HepG2 (cell line): ENCODE measurements at regions not wholly inside any gene's neighbourhood (a gene's known extent, or its start where the extent isn't known, plus 50 kb on each side); places are given as distances from the start of the nearest gene placed in this dataset.

ENCODE experiments used
- ATAC-seq: fragments of 200-7000 bp; cut with Tn5 transposase; 3 replicates; pipeline ENCODE4 v1.9.1; 2020; ENCODE audit warnings: mild to moderate bottlenecking, moderate library complexity
- BruUV-seq: library from RNA; stranded (reverse); fragments of 400-500 nt; replicated peaks from 2 replicates; lab custom pipeline; 2021; lab: Mats Ljungman, UMichigan
- CTCF ChIA-PET: fragments of 300-600 bp; formaldehyde crosslinking; extraction: SDS; loops from one replicate; lab custom pipeline; 2021; ENCODE audit warnings: low total read pairs, inconsistent platforms, low intra/inter-chr PET ratio; lab: Yijun Ruan, JAX
- POLR2A ChIA-PET: fragments of 350-600 bp; sonication (Branson Sonifier 250); formaldehyde crosslinking; loops from one replicate; lab custom pipeline; 2020; ENCODE audit warnings: antibody characterized with exemption, inconsistent platforms; lab: Yijun Ruan, JAX
- DNase-seq: peaks from one replicate; pipeline ENCODE4 v3.0.0-alpha.2; 2015; ENCODE audit warnings: low spot score
- FAIRE-seq: peaks from 3 replicates; lab custom pipeline; 2011; peaks lifted over from hg19 to GRCh38; lab: Jason Lieb, UNC
- H2AFZ ChIP-seq: one replicate; pipeline ENCODE4 v1.6.1; 2011; ENCODE audit warnings: low read length, inconsistent platforms
- H3K27ac ChIP-seq: fragments of 300-600 bp; 3 replicates; pipeline ENCODE4 v1.8.0; 2011; ENCODE audit warnings: mixed run types, mild to moderate bottlenecking, mixed read lengths, low read length, inconsistent platforms; ENCODE audit not compliant: insufficient read depth; ENCODE audit errors: extremely low read length
- H3K27me3 ChIP-seq, 2 experiments: fragments of 200-600 bp in 1 of 2; 2 replicates in 1 of 2; 3 replicates in 1 of 2; pipeline versions ENCODE4 v1.6.0 to v1.8.0; 2011; ENCODE audit warnings: low read length in 2 of 2, mild to moderate bottlenecking in 2 of 2, moderate library complexity in 2 of 2, inconsistent platforms in 1 of 2; ENCODE audit not compliant: insufficient read depth in 2 of 2, control insufficient read depth in 1 of 2
- H3K36me3 ChIP-seq, 2 experiments: fragments of 200-600 bp in 1 of 2; replicated peaks in 1 of 2; 2 replicates in 1 of 2; 3 replicates in 1 of 2; pipeline versions ENCODE4 v1.5.1 to v1.8.0; 2011; ENCODE audit warnings: low read length in 2 of 2, inconsistent platforms in 1 of 2; ENCODE audit not compliant: insufficient read depth in 2 of 2, control insufficient read depth in 1 of 2
- H3K4me1 ChIP-seq: 2 replicates; pipeline ENCODE4 v1.5.1; 2012; ENCODE audit warnings: low read length, inconsistent platforms; ENCODE audit not compliant: insufficient read depth
- H3K4me2 ChIP-seq: 2 replicates; pipeline ENCODE4 v1.6.0; 2011; ENCODE audit warnings: low read depth, low read length, inconsistent platforms
- H3K4me3 ChIP-seq, 3 experiments: fragments of 200-600 bp in 1 of 3; sonication (generic), shearing (Covaris generic) in 1 of 3; replicated peaks in 1 of 3; 2 replicates each; pipeline ENCODE4 v1.5.1; 2011 to 2016; ENCODE audit warnings: low read length in 3 of 3, inconsistent platforms in 2 of 3, low read depth in 2 of 3, mild to moderate bottlenecking in 2 of 3, control low read depth in 1 of 3, mixed read lengths in 1 of 3; ENCODE audit not compliant: insufficient read depth in 1 of 3
- H3K79me2 ChIP-seq: one replicate; pipeline ENCODE4 v1.6.1; 2011; ENCODE audit warnings: low read length, inconsistent platforms; ENCODE audit not compliant: insufficient read depth
- H3K9ac ChIP-seq: 2 replicates; pipeline ENCODE4 v1.6.0; 2011; ENCODE audit warnings: mild to moderate bottlenecking, low read depth, low read length, inconsistent platforms; ENCODE audit not compliant: insufficient read depth
- H3K9me3 ChIP-seq: 2 replicates; pipeline ENCODE4 v1.5.1; 2012; ENCODE audit warnings: mild to moderate bottlenecking, low read length
- H4K20me1 ChIP-seq: 2 replicates; pipeline ENCODE4 v1.6.0; 2011; ENCODE audit warnings: inconsistent platforms, mild to moderate bottlenecking, low read length, moderate library complexity; ENCODE audit not compliant: insufficient read depth
- ATF7 ChIP-seq, 2 experiments: fragments of 450-650 bp in 1 of 2; sonication (generic) in 1 of 2; formaldehyde crosslinking in 1 of 2; IDR thresholded peaks; 2 replicates each; pipeline versions ENCODE4 v1.4.0 to v1.6.1; 2016 to 2020; ENCODE audit warnings: antibody characterized with exemption in 1 of 2, mild to moderate bottlenecking in 1 of 2, missing genetic modification reagents in 1 of 2
- CC2D1A ChIP-seq: sonication (generic); formaldehyde crosslinking; IDR thresholded peaks from 2 replicates; pipeline ENCODE4 v1.8.1; 2023; ENCODE audit warnings: mild to moderate bottlenecking, missing genetic modification reagents
- FOXA3 ChIP-seq: IDR thresholded peaks from 2 replicates; pipeline ENCODE4 v1.6.1; 2016; ENCODE audit warnings: missing genetic modification reagents, missing compliant biosample characterization
- HCFC1 ChIP-seq: fragments of 150-350 bp; IDR thresholded peaks from 2 replicates; pipeline ENCODE4 v1.6.1; 2014; ENCODE audit warnings: low read depth, low read length
- KDM2A ChIP-seq: sonication (generic); formaldehyde crosslinking; IDR thresholded peaks from 2 replicates; pipeline ENCODE4 v1.4.0; 2020; ENCODE audit warnings: low read depth, missing genetic modification reagents, borderline replicate concordance
- MAFF ChIP-seq: IDR thresholded peaks from 2 replicates; pipeline ENCODE4 v1.6.1; 2011; ENCODE audit warnings: low read depth, low read length, improper control_type of control experiment
- NR2F2 ChIP-seq: IDR thresholded peaks from 2 replicates; pipeline ENCODE4 v1.6.1; 2012; ENCODE audit warnings: low read depth, inconsistent platforms, borderline replicate concordance
- PAF1 ChIP-seq: IDR thresholded peaks from 2 replicates; pipeline ENCODE4 v1.6.1; 2016; ENCODE audit warnings: missing genetic modification reagents, missing compliant biosample characterization
- PHF5A ChIP-seq: IDR thresholded peaks from one replicate; pipeline ENCODE4 v1.6.1; 2018; ENCODE audit warnings: low read depth, missing genetic modification reagents; ENCODE audit not compliant: unreplicated experiment
- SIN3B ChIP-seq: fragments of 150-350 bp; IDR thresholded peaks from 2 replicates; pipeline ENCODE4 v1.6.1; 2014; ENCODE audit warnings: low read length
- TOE1 ChIP-seq: sonication (generic); formaldehyde crosslinking; IDR thresholded peaks from 2 replicates; pipeline ENCODE4 v1.4.0; 2020; ENCODE audit warnings: mild to moderate bottlenecking, missing genetic modification reagents
- ZNF780A ChIP-seq: sonication (generic); formaldehyde crosslinking; IDR thresholded peaks from 2 replicates; pipeline ENCODE4 v1.8.0; 2022; ENCODE audit warnings: mild to moderate bottlenecking, missing genetic modification reagents, moderate library complexity
- WGBS: methylation state at CpG from one replicate; pipeline ENCODE4 v1.1.6; 2017; ENCODE audit warnings: low lambda C conversion rate; 5-methylcytosine and 5-hydroxymethylcytosine counted together
- in situ Hi-C: cut with HindIII; loops from 2 replicates; pipeline ENCODE4 v1.10.0; 2017; ENCODE audit warnings: low pct_unique_long_range_greater_than_20kb; ENCODE audit not compliant: extremely low pct_ligation_motif_present
- intact Hi-C: fragments of 100-400 bp; cut with micrococcal nuclease; formaldehyde crosslinking; loops from one replicate; pipeline ENCODE4 v1.10.0; 2022; ENCODE audit not compliant: unreplicated experiment
- TF ChIP-seq, protein P1 (sequence below): sonication (generic); formaldehyde crosslinking; IDR thresholded peaks from 2 replicates; pipeline ENCODE4 v1.4.0; 2020; ENCODE audit warnings: missing genetic modification reagents
- TF ChIP-seq, protein P2 (sequence below): IDR thresholded peaks from 2 replicates; pipeline ENCODE4 v1.6.1; 2016; ENCODE audit warnings: low read depth, borderline replicate concordance

DNA sequence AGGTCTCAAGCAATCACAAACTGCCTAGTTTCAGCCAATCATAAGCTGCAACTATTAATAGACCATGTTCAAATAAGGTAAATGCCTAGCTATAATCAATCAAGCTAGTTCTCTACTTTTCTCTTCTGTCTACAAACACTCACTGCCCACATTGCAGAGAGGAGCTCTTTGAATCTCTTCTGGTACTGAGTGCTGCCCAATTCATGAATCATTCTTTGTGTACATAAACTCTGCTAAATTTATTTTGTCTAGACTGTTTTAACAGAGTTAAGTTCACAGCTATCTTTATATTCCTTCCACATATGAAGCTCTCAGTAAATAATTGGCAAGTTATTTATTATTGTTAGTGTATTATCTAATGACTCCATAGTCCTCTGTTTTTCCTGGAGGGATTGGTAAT lies 411.0 kb downstream of the EPHA7 start:
- H3K4me3 ChIP-seq: no peak overlapping the region

DNA sequence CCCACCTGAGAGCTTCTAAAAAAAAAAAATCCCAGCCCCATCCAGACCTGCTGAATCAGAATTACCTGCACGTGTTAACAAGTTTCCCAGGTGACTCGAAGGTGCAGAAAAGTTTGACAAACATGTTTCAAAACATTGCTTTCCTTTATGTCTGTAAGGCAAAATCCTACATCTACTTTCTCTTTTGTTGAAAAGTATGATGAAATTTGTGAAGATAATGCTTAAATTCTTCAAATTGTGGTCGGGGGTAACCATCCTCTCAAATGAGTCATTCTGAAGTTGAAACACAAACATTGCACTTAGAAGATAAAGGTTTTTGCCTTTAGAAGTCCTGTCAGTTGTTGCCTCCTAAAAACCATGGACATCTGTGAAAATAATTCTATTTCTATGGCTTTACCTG lies 429.7 kb downstream of the EPHA7 start:
- POLR2A ChIA-PET: no interaction called here
- CTCF ChIA-PET: no interaction called here
- Histone ChIP-seq H4K20me1 (no peaks in the 10 kb centered on the region), H3K79me2 (no peaks in the 10 kb centered on the region), H2AFZ (no peak overlapping the region), H3K4me2 (no peak overlapping the region), H3K4me1 (no peaks in the 10 kb centered on the region), H3K4me3 (no peak overlapping the region), H3K27me3 (no peaks in the 10 kb centered on the region), H3K9me3 (no peaks in the 10 kb centered on the region), H3K9ac (no peak overlapping the region), H3K27ac (no peak overlapping the region), H3K36me3 (no peaks in the 10 kb centered on the region)
- no peak for FAIRE-seq
- TF ChIP-seq NR2F2: no peak
- TF ChIP-seq FOXA3: no peak
- TF ChIP-seq CC2D1A (CRISPR knock-in tag): no peak
- TF ChIP-seq, protein P1, sequence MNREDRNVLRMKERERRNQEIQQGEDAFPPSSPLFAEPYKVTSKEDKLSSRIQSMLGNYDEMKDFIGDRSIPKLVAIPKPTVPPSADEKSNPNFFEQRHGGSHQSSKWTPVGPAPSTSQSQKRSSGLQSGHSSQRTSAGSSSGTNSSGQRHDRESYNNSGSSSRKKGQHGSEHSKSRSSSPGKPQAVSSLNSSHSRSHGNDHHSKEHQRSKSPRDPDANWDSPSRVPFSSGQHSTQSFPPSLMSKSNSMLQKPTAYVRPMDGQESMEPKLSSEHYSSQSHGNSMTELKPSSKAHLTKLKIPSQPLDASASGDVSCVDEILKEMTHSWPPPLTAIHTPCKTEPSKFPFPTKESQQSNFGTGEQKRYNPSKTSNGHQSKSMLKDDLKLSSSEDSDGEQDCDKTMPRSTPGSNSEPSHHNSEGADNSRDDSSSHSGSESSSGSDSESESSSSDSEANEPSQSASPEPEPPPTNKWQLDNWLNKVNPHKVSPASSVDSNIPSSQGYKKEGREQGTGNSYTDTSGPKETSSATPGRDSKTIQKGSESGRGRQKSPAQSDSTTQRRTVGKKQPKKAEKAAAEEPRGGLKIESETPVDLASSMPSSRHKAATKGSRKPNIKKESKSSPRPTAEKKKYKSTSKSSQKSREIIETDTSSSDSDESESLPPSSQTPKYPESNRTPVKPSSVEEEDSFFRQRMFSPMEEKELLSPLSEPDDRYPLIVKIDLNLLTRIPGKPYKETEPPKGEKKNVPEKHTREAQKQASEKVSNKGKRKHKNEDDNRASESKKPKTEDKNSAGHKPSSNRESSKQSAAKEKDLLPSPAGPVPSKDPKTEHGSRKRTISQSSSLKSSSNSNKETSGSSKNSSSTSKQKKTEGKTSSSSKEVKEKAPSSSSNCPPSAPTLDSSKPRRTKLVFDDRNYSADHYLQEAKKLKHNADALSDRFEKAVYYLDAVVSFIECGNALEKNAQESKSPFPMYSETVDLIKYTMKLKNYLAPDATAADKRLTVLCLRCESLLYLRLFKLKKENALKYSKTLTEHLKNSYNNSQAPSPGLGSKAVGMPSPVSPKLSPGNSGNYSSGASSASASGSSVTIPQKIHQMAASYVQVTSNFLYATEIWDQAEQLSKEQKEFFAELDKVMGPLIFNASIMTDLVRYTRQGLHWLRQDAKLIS (CRISPR knock-in tag): no peak
- no peak for TF ChIP-seq HCFC1
- TF ChIP-seq KDM2A (CRISPR knock-in tag): no peak
- ATAC-seq: no peak
- WGBS: 3% methylated on average over 3 of the region's 3 CpGs
- DNase-seq: no peak
- no TSS peak for BruUV-seq
- intact Hi-C loops: no loop called here
- in situ Hi-C loops: no loop called here

More for the DNA sequence above, 411.0 kb downstream of the EPHA7 start:
- FAIRE-seq (no peak), ATAC-seq (no peak), DNase-seq (no peak)
- Histone ChIP-seq H3K4me1 (no peaks in the 10 kb centered on the region), H2AFZ (no peak overlapping the region), H3K9ac (no peak overlapping the region), H3K27me3 (no peaks in the 10 kb centered on the region), H3K9me3 (no peaks in the 10 kb centered on the region), H3K4me2 (no peak overlapping the region), H4K20me1 (no peaks in the 10 kb centered on the region), H3K79me2 (no peaks in the 10 kb centered on the region), H3K27ac (no peak overlapping the region), H3K36me3 (no peaks in the 10 kb centered on the region)
- POLR2A ChIA-PET: no interaction called here
- TF ChIP-seq PHF5A (CRISPR knock-in tag) (no peak), MAFF (no peak), SIN3B (no peak), ZNF780A (no peak), ATF7 (IDR thresholded peaks at IDR 0.05) (no peak), ATF7 (CRISPR knock-in tag; IDR thresholded peaks at IDR 0.05) (no peak), PAF1 (CRISPR knock-in tag) (no peak), TOE1 (CRISPR knock-in tag) (no peak)
- TF ChIP-seq, protein P2, sequence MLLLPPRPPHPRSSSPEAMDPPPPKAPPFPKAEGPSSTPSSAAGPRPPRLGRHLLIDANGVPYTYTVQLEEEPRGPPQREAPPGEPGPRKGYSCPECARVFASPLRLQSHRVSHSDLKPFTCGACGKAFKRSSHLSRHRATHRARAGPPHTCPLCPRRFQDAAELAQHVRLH: no peak
- in situ Hi-C loops (no loop called here), intact Hi-C loops (no loop called here)
- CTCF ChIA-PET: no interaction called here
- BruUV-seq: no TSS peak
